GM21576 (cell line): ENCODE measurements at regions not wholly inside any gene's neighbourhood (a gene's known extent, or its start where the extent isn't known, plus 50 kb on each side); places are given as distances from the start of the nearest gene placed in this dataset.

Experiments used
- ATAC-seq: cut with Tn5 transposase; IDR thresholded peaks from one replicate; pipeline ENCODE4 v1.9.1; 2021; ENCODE audit warnings: mild to moderate bottlenecking, moderate library complexity; ENCODE audit not compliant: unreplicated experiment

GRCh38 chr12:58252914-58253313, 311.5 kb downstream of the ATP23 start:
- no peak for ATAC-seq

- ATAC-seq = no peak
Measured at GRCh38 chr12:58253663-58254062, 312.3 kb downstream of the ATP23 start.

GRCh38 chr12:58254463-58255100, 313.2 kb downstream of the ATP23 start:
- ATAC-seq = no peak

- ATAC-seq = no peak
Measured at GRCh38 chr12:58262796-58263195, 321.4 kb downstream of the ATP23 start.

- no peak for ATAC-seq
Measured at GRCh38 chr12:58263816-58264215, 322.4 kb downstream of the ATP23 start.

- ATAC-seq = no peak
Measured at GRCh38 chr12:58268069-58268468, 326.7 kb downstream of the ATP23 start.

- ATAC-seq = no peak
Measured at GRCh38 chr12:58269476-58269875, 328.1 kb downstream of the ATP23 start.

GRCh38 chr12:58270966-58271705, 329.8 kb downstream of the ATP23 start:
- no peak for ATAC-seq

GRCh38 chr12:58272461-58272860, 331.1 kb downstream of the ATP23 start:
- ATAC-seq = no peak

- ATAC-seq = no peak
Measured at GRCh38 chr12:58277231-58277630, 335.9 kb downstream of the ATP23 start.

- no peak for ATAC-seq
Measured at GRCh38 chr12:58283553-58283952, 342.2 kb downstream of the ATP23 start.

GRCh38 chr12:58285551-58285950, 344.2 kb downstream of the ATP23 start:
- no peak for ATAC-seq

- no peak for ATAC-seq
Measured at GRCh38 chr12:58286353-58286752, 345.0 kb downstream of the ATP23 start.

- no peak for ATAC-seq
Measured at GRCh38 chr12:58288190-58288589, 346.8 kb downstream of the ATP23 start.

- no peak for ATAC-seq
Measured at GRCh38 chr12:58291106-58291505, 349.7 kb downstream of the ATP23 start.

- ATAC-seq = no peak
Measured at GRCh38 chr12:58293308-58293982, 352.1 kb downstream of the ATP23 start.

- ATAC-seq = no peak
Measured at GRCh38 chr12:58295268-58295667, 353.9 kb downstream of the ATP23 start.

GRCh38 chr12:58296863-58297262, 355.5 kb downstream of the ATP23 start:
- ATAC-seq = no peak

- ATAC-seq = no peak
Measured at GRCh38 chr12:58298803-58299202, 357.4 kb downstream of the ATP23 start.

- no peak for ATAC-seq
Measured at GRCh38 chr12:58299371-58299770, 358.0 kb downstream of the ATP23 start.

- ATAC-seq = no peak
Measured at GRCh38 chr12:58301038-58301729, 359.8 kb downstream of the ATP23 start.
